Keratinocyte (primary cell): ENCODE measurements at regions not wholly inside any gene's neighbourhood (a gene's known extent, or its start where the extent isn't known, plus 50 kb on each side); places are given as distances from the start of the nearest gene placed in this dataset.

Experiments
- EZH2 ChIP-seq: IDR thresholded peaks from one replicate; pipeline ENCODE4 v1.6.1; 2012; ENCODE audit warnings: inconsistent platforms, mild to moderate bottlenecking, low read length, moderate library complexity
- TF ChIP-seq, protein P1 (sequence below), 3 experiments: IDR thresholded peaks in 1 of 3; conservative IDR thresholded peaks in 1 of 3; optimal IDR thresholded peaks in 1 of 3; 2 replicates in 2 of 3; 3 replicates in 1 of 3; pipeline versions ENCODE3 to v1.5.1; 2011; ENCODE audit warnings: low read length in 3 of 3, mild to moderate bottlenecking in 3 of 3, moderate library complexity in 2 of 3, control low read depth in 1 of 3, inconsistent platforms in 1 of 3; ENCODE audit not compliant: insufficient read depth in 2 of 3; ENCODE audit errors: extremely low read depth in 1 of 3

DNA sequence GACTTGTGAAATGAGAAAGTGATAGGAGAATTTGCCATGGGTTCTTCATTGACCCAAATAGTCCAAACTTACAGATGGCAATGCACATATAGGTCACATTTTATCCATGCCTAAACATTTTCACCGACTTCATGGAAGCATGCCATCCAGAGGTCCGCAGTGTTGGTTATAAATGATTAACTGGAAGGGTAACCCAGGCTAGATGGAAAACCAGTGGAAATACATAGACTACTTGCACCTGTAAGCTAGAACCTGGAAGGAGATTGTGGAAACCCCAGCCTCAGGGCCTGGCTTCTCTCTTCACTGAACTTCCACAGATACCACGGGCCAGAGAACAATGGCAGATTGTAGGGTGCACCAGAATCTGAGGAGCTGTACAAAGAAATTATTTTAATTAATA, 103.8 kb upstream of the SYNDIG1 start:
- TF ChIP-seq, protein P1, sequence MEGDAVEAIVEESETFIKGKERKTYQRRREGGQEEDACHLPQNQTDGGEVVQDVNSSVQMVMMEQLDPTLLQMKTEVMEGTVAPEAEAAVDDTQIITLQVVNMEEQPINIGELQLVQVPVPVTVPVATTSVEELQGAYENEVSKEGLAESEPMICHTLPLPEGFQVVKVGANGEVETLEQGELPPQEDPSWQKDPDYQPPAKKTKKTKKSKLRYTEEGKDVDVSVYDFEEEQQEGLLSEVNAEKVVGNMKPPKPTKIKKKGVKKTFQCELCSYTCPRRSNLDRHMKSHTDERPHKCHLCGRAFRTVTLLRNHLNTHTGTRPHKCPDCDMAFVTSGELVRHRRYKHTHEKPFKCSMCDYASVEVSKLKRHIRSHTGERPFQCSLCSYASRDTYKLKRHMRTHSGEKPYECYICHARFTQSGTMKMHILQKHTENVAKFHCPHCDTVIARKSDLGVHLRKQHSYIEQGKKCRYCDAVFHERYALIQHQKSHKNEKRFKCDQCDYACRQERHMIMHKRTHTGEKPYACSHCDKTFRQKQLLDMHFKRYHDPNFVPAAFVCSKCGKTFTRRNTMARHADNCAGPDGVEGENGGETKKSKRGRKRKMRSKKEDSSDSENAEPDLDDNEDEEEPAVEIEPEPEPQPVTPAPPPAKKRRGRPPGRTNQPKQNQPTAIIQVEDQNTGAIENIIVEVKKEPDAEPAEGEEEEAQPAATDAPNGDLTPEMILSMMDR (optimal IDR thresholded peaks at IDR 0.05 in 1 of 3, IDR thresholded peaks at IDR 0.05 in 1 of 3, conservative IDR thresholded peaks at IDR 0.05 in 1 of 3; ENCODE audit: extremely low read depth in 1 of 3, insufficient read depth in 2 of 3, low read length in 3 of 3): no peak
- no peak for TF ChIP-seq EZH2
